SH-SY5Y (cell line): ENCODE measurements at regions not wholly inside any gene's neighbourhood (a gene's known extent, or its start where the extent isn't known, plus 50 kb on each side); places are given as distances from the start of the nearest gene placed in this dataset.

Experiments used
- GATA2 ChIP-seq: IDR thresholded peaks from 2 replicates; pipeline ENCODE4 v1.6.1; 2011; ENCODE audit warnings: mild to moderate bottlenecking, low read depth, low read length
- GATA3 ChIP-seq: IDR thresholded peaks from 2 replicates; pipeline ENCODE4 v1.6.1; 2011; ENCODE audit warnings: low read depth, mild to moderate bottlenecking, low read length, moderate library complexity

DNA sequence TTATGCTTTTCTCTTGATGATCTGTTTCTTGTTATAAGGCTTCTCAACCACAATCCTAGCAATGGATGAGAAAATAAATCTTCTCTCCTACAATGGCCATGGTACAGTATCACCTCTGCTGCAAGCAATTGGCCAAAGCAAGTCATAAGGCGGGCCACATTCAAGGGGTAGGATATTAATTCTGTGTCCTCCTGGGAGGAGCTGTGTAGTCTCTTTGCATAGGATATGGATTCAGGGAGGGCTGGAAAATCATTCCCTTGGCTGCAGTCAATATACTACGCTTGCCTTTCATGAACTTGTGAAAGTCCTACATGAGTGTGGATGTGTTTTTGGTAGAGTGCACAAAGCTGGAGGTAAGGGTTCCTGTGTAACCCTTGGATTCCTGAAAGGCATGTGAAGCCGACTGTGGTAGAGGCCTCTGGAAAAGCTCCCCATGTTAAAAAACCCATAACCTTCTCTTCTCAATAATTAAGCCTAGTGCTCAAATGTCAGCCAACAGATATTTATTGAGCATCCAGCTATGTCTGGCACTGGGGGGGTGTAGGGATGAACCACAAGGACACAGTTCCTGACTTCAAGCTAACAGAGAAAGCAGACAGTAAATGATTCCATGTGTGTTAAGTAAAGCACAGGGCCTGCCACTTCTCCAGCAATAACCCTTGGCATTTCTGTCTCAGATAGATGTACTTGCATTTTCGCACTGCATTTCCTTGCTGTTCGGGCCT lies 147.6 kb upstream of the HS3ST3A1 start:
- TF ChIP-seq GATA2: no peak
- no peak for TF ChIP-seq GATA3
